Transverse colon (tissue), 4 donors: ENCODE measurements at regions not wholly inside any gene's neighbourhood (a gene's known extent, or its start where the extent isn't known, plus 50 kb on each side); places are given as distances from the start of the nearest gene placed in this dataset.

ENCODE experiments used
- DNase-seq: peaks from one replicate; pipeline ENCODE4 v3.0.0-alpha.2; 2019
- H3K27ac ChIP-seq, 4 donors: fragments of 200-600 bp; sonication (generic); 2 replicates each; pipeline ENCODE4 v1.5.1; 2016 to 2018; ENCODE audit warnings: inconsistent platforms in 4 of 4
- H3K27me3 ChIP-seq: fragments of 200-600 bp; sonication (generic); 2 replicates; pipeline ENCODE4 v1.5.1; 2017; ENCODE audit warnings: inconsistent platforms
- H3K36me3 ChIP-seq, 4 donors: fragments of 200-600 bp; sonication (generic); 2 replicates each; pipeline ENCODE4 v1.5.1; 2017 to 2019; ENCODE audit warnings: inconsistent platforms in 4 of 4
- H3K4me1 ChIP-seq, 4 donors: fragments of 200-600 bp; sonication (generic); 2 replicates each; pipeline ENCODE4 v1.5.1; 2017 to 2020; ENCODE audit warnings: inconsistent platforms in 4 of 4
- H3K4me3 ChIP-seq, 4 donors: fragments of 200-600 bp; sonication (generic); 1 replicate in 1 of 4; 2 replicates in 3 of 4; pipeline versions ENCODE4 v1.5.1 to v1.6.1; 2017 to 2019; ENCODE audit warnings: inconsistent platforms in 4 of 4
- H3K9me3 ChIP-seq, 2 donors: fragments of 200-600 bp; sonication (generic); 2 replicates each; pipeline ENCODE4 v1.5.1; 2017 to 2019; ENCODE audit warnings: inconsistent platforms in 2 of 2
- CTCF ChIP-seq, 5 experiments: fragments of 200-600 bp in 3 of 5; fragments of 450-650 bp in 2 of 5; sonication (generic) in 3 of 5; IDR thresholded peaks; 1 replicate in 2 of 5; 2 replicates in 3 of 5; pipeline ENCODE4 v1.5.1; 2016 to 2017; ENCODE audit warnings: antibody characterized with exemption in 5 of 5, inconsistent platforms in 3 of 5, mild to moderate bottlenecking in 2 of 5, moderate library complexity in 1 of 5
- EP300 ChIP-seq: sonication (generic); formaldehyde crosslinking; IDR thresholded peaks from one replicate; pipeline ENCODE4 v1.6.1; 2017; ENCODE audit warnings: antibody characterized with exemption, low read depth
- POLR2A ChIP-seq: fragments of 450-650 bp; IDR thresholded peaks from one replicate; pipeline ENCODE4 v1.6.1; 2016; ENCODE audit warnings: antibody characterized with exemption, mild to moderate bottlenecking, moderate library complexity
- POLR2AphosphoS5 ChIP-seq, 3 donors: sonication (generic); formaldehyde crosslinking; IDR thresholded peaks; one replicate each; pipeline ENCODE4 v1.6.1; 2016; ENCODE audit warnings: antibody characterized with exemption in 3 of 3
- WGBS, 2 donors: methylation state at CpG; one replicate each; pipeline ENCODE4 v1.1.5; 2018; ENCODE audit warnings: low coverage in 1 of 2; 5-methylcytosine and 5-hydroxymethylcytosine counted together
- in situ Hi-C, 4 donors: fragments of 200-750 bp; cut with MboI; loops; one replicate each; pipeline versions ENCODE4 v1.15.0 to v1.15.1; 2017; ENCODE audit warnings: low sequenced_read_pairs in 3 of 4, low pct_ligation_motif_present in 1 of 4, low pct_unique_long_range_greater_than_20kb in 1 of 4
- intact Hi-C: fragments of 100-400 bp; cut with DNase I; formaldehyde crosslinking; loops from one replicate; pipeline ENCODE4 v1.15.1; 2023; ENCODE audit warnings: low total_unique reads

GRCh38 chr7:81111781-81112540, 193.1 kb upstream of the SEMA3C start:
- in situ Hi-C loops (no loop called here), intact Hi-C loops (no loop called here)
- WGBS, 2 donors = 37 to 57% methylated on average over 11 of the region's 11 CpGs
- H3K27ac ChIP-seq = peak overlapping the region; percentile 4 to 57 (median 16)
- DNase-seq = no peak
- peaks cover 0 to 6% (median 0%) of the 10 kb centered on the region in 4 donors for H3K4me1 ChIP-seq
- H3K9me3 ChIP-seq = no peaks in the 10 kb centered on the region
- H3K4me3 ChIP-seq = no peak overlapping the region
- no peaks in the 10 kb centered on the region for H3K36me3 ChIP-seq
- TF ChIP-seq POLR2A (no peak), POLR2AphosphoS5 (IDR thresholded peaks at IDR 0.05) (peak in 2 of 3 donors; percentile 30 to 36)
- no peaks in the 10 kb centered on the region for H3K27me3 ChIP-seq

DNA sequence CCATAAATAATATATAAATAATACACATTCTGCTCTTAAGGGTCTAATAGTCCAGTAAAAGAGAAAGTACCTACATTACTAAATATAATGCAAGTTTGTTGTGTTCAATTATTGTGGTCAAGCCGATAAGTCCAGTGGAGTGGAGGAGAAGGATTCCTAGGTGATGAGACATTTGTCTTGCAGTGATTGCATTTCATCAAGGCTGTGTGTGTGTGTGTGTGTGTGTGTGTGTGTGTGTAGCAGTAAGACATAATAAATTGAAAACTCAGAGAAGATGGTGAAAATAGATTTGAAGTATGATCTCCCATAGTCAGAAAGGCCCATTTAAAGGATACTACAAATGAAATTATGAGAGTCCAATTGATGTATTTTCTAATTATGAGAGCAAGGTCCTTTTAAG, 192.5 kb upstream of the SEMA3C start:
- no peaks in the 10 kb centered on the region for H3K9me3 ChIP-seq
- intact Hi-C loops (no loop called here), in situ Hi-C loops (no loop called here)
- WGBS, 2 donors = 61 to 65% methylated on average over 1 of the region's 1 CpG
- DNase-seq = no peak
- TF ChIP-seq EP300 (no peak), POLR2A (no peak)
- H3K27ac ChIP-seq = peak overlapping the region; percentile 4 to 57 (median 16)
- H3K4me1 ChIP-seq = peaks cover 0 to 6% (median 0%) of the 10 kb centered on the region in 4 donors
- H3K27me3 ChIP-seq = no peaks in the 10 kb centered on the region
- no peak overlapping the region for H3K4me3 ChIP-seq
- H3K36me3 ChIP-seq = no peaks in the 10 kb centered on the region

DNA sequence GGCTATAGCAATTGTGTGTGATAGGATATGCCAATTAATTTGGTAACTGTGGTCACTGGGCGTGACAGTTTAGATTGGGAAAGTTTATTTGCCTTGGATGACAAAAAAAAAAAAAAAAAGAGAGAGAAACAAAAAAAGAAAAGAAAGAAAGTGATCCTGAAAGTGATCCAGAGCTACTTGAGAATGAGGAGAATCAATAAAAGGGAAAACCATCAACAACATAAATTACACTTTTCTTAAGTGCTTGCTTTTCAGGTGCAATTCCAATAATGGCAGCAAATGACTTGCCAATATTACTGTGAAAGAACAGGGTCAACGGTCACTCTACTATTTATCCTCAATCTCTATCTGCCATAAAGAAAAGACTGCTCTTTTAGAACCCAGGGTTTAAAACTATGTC, 191.8 kb upstream of the SEMA3C start:
- H3K4me3 ChIP-seq = no peak overlapping the region
- H3K27ac ChIP-seq = peak overlapping the region in 2 of 4 donors; percentile 8 to 24
- H3K36me3 ChIP-seq = no peaks in the 10 kb centered on the region
- no peaks in the 10 kb centered on the region for H3K9me3 ChIP-seq
- WGBS, 2 donors = 74 to 89% methylated on average over 2 of the region's 2 CpGs
- intact Hi-C loops = no loop called here
- in situ Hi-C loops = no loop called here
- H3K4me1 ChIP-seq = peaks cover 0 to 6% (median 0%) of the 10 kb centered on the region in 4 donors
- no peaks in the 10 kb centered on the region for H3K27me3 ChIP-seq
- no peak for TF ChIP-seq POLR2A
- DNase-seq = no peak

- no peaks in the 10 kb centered on the region for H3K27me3 ChIP-seq
- no peak overlapping the region for H3K27ac ChIP-seq
- WGBS, 2 donors = 90 to 91% methylated on average over 3 of the region's 3 CpGs
- H3K4me1 ChIP-seq = no peaks in the 10 kb centered on the region
- no peaks in the 10 kb centered on the region for H3K36me3 ChIP-seq
- in situ Hi-C loops (no loop called here), intact Hi-C loops (loop anchor here (5.0 kb wide), 1 partner anchor 844 kb away; no protein-coding TSS in a partner anchor)
- H3K9me3 ChIP-seq = no peaks in the 10 kb centered on the region
- TF ChIP-seq POLR2A (no peak), EP300 (no peak), CTCF (IDR thresholded peaks at IDR 0.05) (no peak), POLR2AphosphoS5 (IDR thresholded peaks at IDR 0.05) (no peak)
- H3K4me3 ChIP-seq = no peak overlapping the region
- DNase-seq = no peak
Measured at GRCh38 chr7:81098213-81098612, 179.4 kb upstream of the SEMA3C start.

- H3K27ac ChIP-seq = no peak overlapping the region
- intact Hi-C loops (loop anchor here (5.0 kb wide), 1 partner anchor 847 kb away; no protein-coding TSS in a partner anchor), in situ Hi-C loops (no loop called here)
- no peaks in the 10 kb centered on the region for H3K27me3 ChIP-seq
- H3K4me1 ChIP-seq = no peaks in the 10 kb centered on the region
- DNase-seq = no peak
- H3K4me3 ChIP-seq = no peak overlapping the region
- no peaks in the 10 kb centered on the region for H3K9me3 ChIP-seq
- TF ChIP-seq EP300 (no peak), POLR2A (no peak), POLR2AphosphoS5 (IDR thresholded peaks at IDR 0.05) (no peak)
- no peaks in the 10 kb centered on the region for H3K36me3 ChIP-seq
- WGBS, 2 donors = 63 to 87% methylated on average over 2 to 3 of the region's 3 CpGs
Measured at GRCh38 chr7:81094952-81095351, 176.1 kb upstream of the SEMA3C start.

- no peak for TF ChIP-seq POLR2AphosphoS5 (IDR thresholded peaks at IDR 0.05)
- TF ChIP-seq POLR2A = no peak
- TF ChIP-seq EP300 = no peak
- no peak for TF ChIP-seq CTCF (IDR thresholded peaks at IDR 0.05)
- Histone ChIP-seq H3K27me3 (no peaks in the 10 kb centered on the region), H3K4me1 (no peaks in the 10 kb centered on the region), H3K27ac (no peak overlapping the region), H3K4me3 (no peak overlapping the region), H3K36me3 (no peaks in the 10 kb centered on the region), H3K9me3 (peaks cover 0 to 6% of the 10 kb centered on the region in 2 donors)
- DNase-seq = no peak
- intact Hi-C loops (no loop called here), in situ Hi-C loops (no loop called here)
Measured at GRCh38 chr7:81081616-81082015, 162.8 kb upstream of the SEMA3C start.
